Ovary (tissue), 3 donors: ENCODE measurements at regions not wholly inside any gene's neighbourhood (a gene's known extent, or its start where the extent isn't known, plus 50 kb on each side); places are given as distances from the start of the nearest gene placed in this dataset.

Experiments used
- CTCF ChIP-seq, 3 donors: fragments of 450-650 bp in 2 of 3; fragments of 200-600 bp in 1 of 3; IDR thresholded peaks; one replicate each; pipeline versions ENCODE4 v1.5.1 to v1.8.0; 2016 to 2022; ENCODE audit warnings: antibody characterized with exemption in 3 of 3, mild to moderate bottlenecking in 1 of 3
- EP300 ChIP-seq: sonication (generic); formaldehyde crosslinking; IDR thresholded peaks from one replicate; pipeline ENCODE4 v1.6.1; 2017; ENCODE audit warnings: antibody characterized with exemption
- POLR2A ChIP-seq: fragments of 450-650 bp; IDR thresholded peaks from one replicate; pipeline ENCODE4 v1.6.1; 2017; ENCODE audit warnings: antibody characterized with exemption, mild to moderate bottlenecking, moderate library complexity
- donor health status: DM: no; HTN: no; CAD: no.

DNA sequence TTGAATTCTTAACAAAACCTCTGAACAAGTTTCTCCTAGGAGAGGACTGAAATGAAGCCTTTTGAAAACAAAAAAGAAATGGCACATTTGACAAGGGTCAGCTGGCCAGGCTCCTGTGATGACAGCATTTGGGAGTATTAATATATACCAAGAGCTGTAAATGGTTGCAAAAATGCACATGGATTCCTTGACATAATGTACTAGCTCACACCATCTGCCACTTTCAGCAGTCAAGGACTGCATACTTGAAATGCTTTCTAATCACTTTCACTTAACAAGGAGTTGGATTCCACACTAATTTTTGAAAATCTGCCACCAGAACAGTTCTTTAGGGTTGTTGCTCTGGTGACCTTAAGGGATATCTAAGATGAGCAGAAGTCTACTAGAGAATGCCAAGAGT lies 236.7 kb upstream of the TOX3 start:
- TF ChIP-seq CTCF (IDR thresholded peaks at IDR 0.05) (no peak), POLR2A (no peak), EP300 (no peak)
